ENCODE measurements at regions not wholly inside any gene's neighbourhood (a gene's known extent, or its start where the extent isn't known, plus 50 kb on each side); places are given as distances from the start of the nearest gene placed in this dataset.

GRCh38 chr3:18795078-18795477 lies 353.2 kb upstream of the KCNH8 start:
- TF ChIP-seq CTCF (IDR thresholded peaks at IDR 0.05), result no peak
- no peak for TF ChIP-seq POLR2A (IDR thresholded peaks at IDR 0.05)

Measured in suprapubic skin (tissue), 3 donors.